NCI-H146 (cell line): ENCODE measurements at regions not wholly inside any gene's neighbourhood (a gene's known extent, or its start where the extent isn't known, plus 50 kb on each side); places are given as distances from the start of the nearest gene placed in this dataset.
"Not testable (repeated sequence)": the region's sequence is repeated elsewhere in the genome, so short reads cannot be mapped to it uniquely, and the experiment has no call there.

Experiments used
- DNase-seq: peaks from one replicate; lab custom pipeline; 2025; lab: John Stamatoyannopoulos, UW

DNA sequence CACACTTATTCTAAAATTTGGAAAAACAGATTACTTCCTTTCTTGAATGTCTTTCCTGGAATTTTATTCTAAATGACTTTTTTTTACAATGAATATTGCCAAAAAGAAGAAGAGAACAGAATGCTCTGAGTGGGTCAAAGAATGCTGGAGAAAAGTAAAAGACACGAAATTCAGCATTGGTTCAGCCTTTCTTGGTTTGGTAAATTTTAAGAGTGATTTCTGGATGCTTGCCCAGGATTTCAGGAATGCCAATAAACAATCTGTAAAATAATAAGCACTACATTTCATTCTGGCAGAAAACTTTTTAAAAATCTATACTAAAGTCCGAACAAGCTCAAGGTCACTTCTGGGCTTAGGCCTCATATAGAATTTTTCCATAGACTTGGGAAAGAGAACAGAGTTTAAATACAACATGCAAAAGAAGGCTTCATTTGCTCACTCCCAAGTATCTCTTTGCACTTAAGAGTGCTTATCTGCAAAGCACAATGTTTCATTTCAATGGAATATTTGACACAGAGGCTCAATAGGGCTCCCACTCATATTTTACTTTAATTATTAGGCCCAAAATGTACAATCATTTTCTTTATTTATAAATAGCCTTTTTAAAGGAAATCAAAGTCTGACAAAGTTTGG, 359.5 kb upstream of the ANKRD30A start:
- no peak for DNase-seq

- no peak for DNase-seq
Observed at GRCh38 chr10:36764823-36765222, 360.6 kb upstream of the ANKRD30A start.

- no peak for DNase-seq
Observed at GRCh38 chr10:36761121-36761520, 364.3 kb upstream of the ANKRD30A start.

GRCh38 chr10:36759141-36759805, 366.1 kb upstream of the ANKRD30A start:
- DNase-seq = no peak

DNA sequence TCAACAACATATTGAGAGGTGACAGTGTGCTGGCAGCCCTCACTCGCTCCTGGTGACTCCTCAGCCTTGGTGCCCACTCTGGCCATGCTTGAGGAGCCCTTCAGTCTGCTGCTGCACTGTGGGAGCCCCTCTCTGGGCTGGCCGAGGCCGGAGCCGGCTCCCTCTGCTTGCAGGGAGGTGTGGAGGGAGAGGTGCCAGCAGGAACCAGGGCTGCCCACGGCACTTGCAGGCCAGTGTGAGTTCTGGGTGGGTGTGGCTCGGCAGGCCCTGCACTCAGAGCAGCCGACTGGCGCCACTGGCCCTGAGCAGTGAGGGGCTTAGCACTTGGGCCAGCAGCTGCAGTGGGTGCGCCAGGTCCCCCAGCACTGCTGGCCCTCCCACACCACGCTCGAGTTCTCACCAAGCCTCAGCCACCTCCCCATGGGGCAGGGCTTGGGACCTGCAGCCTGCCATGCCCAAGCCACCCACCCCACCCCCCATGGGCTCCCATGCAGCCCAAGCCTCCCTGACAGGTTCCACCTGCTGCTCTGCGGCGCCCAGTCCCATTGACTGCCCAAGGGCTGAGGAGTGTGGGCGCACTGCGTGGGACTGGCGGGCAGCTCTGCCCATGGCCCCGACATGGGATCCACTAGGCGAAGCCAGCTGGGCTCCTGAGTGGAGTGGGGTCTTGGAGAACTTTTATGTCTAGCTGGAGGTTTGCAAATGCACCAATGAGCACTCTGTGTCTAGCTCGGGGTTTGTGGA, 377.1 kb upstream of the ANKRD30A start:
- no peak for DNase-seq

DNA sequence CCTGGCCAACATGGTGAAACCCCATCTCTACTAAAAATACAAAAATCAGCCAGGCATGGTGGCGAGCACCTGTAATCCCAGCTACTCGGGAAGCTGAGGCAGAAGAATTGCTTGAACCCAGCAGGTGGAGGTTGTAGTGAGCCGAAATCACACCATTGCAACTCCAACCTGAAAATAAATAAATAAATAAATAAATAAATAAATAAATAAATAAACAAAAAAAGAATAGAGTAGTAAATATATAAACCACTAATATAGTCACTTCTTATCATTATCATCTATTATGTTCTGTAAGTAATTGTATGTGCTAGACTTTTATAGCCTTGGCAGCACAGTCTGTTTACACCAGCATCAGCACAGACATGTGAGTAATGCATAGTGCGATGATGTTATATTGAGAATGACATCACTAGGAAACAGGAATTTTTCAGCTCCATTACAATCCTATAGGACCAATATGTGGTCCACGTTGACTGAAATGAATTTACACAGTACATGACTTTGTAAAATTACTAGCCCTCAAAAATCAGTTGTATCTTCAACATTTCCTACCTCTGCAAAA, 385.4 kb upstream of the ANKRD30A start:
- DNase-seq = no peak

DNA sequence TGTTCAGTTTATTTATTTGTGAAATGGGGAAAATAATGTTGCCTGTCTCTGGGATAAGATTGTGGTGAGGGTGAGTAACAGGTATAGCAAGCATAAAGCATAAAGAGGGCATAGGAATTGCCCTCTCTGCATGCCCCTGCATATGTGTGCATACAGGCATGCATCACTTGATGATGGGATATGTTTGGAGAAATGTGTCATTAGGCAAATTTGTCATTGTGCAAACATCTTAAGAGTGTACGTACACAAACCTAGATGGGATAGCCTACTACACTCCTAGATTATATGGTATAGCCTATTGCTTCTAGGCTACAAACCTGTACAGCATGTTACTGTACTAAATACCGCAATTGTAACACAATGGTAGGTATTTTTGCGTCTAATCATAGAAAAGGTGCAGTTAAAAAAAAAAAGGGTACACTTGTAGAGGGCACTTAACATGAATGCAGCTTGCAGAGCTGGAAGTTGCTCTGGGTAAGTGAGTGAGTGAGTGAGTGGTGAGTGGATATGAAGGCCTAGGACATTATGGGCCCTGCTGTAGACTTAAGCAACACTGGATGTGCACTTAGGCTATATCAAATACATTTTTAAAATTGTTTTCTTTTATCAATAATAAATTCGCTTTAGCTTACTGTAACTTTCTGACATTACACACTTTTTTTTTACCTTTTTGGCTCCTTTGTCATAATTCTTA, 386.5 kb upstream of the ANKRD30A start:
- DNase-seq = no peak

- no peak for DNase-seq
Observed at GRCh38 chr10:36736311-36736710, 389.1 kb upstream of the ANKRD30A start.

GRCh38 chr10:36734590-36734989, 390.8 kb upstream of the ANKRD30A start:
- DNase-seq = not testable (repeated sequence)

DNA sequence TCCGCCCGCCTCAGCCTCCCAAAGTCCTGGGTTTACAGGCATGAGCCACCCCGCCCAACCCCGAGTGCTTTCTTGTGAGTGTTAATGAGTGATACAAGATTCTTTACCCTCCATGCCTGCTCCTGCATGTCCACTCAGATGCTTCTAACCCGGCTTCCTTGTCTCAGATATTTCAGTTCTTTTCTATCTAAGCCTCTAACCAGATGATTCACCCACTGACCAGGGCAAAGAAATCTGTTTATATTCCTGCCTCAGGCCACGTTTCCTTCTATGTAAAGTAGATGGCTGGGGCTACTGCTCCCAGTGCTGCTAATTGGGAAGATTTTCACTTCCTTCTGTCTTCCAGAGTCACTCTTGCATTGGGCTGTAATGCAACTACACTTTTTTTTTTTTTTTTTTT, 395.1 kb upstream of the ANKRD30A start:
- DNase-seq = no peak

GRCh38 chr10:36728626-36729025, 396.8 kb upstream of the ANKRD30A start:
- no peak for DNase-seq

GRCh38 chr10:36725581-36726520, 399.5 kb upstream of the ANKRD30A start:
- peak; percentile 6 for DNase-seq

DNA sequence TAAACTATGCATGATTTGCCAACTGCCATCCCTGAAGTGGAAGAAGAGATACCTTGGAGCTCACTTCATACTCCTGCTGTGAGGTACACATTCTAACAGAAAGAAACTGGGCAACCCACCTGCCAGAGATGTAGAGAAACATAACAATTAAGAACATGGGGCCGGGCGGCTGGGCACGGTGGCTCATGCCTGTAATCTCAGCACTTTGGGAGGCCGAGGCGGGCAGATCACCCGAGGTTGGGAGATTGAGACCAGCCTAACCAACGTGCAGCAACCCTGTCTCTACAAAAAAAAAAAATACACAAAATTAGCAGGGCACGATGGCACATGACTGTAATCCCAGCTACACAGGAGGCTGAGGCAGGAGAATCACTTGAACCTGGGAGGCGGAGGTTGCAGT, 402.6 kb upstream of the ANKRD30A start:
- no peak for DNase-seq

- no peak for DNase-seq
Observed at GRCh38 chr10:36721871-36722270, 403.5 kb upstream of the ANKRD30A start.

GRCh38 chr10:36720895-36721294, 404.5 kb upstream of the ANKRD30A start:
- no peak for DNase-seq

GRCh38 chr10:36717118-36717517, 408.3 kb upstream of the ANKRD30A start:
- DNase-seq = no peak

- no peak for DNase-seq
Observed at GRCh38 chr10:36716291-36716690, 409.1 kb upstream of the ANKRD30A start.

DNA sequence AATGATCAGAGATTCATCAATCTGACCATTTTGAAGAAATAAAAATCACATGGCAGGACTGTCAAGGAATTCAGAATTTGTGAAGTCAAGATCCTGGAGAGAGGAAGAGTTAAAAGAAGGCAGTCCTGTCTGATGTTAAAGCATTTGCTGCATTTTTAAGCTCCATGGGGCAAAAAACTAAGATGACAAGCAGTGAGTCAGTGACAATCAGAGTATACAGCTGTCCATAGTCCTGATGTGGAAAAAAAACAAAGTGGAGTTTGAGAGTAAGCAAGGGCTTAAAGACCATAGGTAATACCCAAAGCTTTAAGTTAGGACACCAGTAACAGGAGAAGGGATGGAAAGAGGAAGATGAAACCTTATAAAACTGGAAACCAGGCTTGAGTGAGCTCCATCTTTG, 412.7 kb upstream of the ANKRD30A start:
- no peak for DNase-seq

- no peak for DNase-seq
Observed at GRCh38 chr10:36711361-36711760, 414.0 kb upstream of the ANKRD30A start.

- DNase-seq = no peak
Observed at GRCh38 chr10:36704124-36704523, 421.3 kb upstream of the ANKRD30A start.

DNA sequence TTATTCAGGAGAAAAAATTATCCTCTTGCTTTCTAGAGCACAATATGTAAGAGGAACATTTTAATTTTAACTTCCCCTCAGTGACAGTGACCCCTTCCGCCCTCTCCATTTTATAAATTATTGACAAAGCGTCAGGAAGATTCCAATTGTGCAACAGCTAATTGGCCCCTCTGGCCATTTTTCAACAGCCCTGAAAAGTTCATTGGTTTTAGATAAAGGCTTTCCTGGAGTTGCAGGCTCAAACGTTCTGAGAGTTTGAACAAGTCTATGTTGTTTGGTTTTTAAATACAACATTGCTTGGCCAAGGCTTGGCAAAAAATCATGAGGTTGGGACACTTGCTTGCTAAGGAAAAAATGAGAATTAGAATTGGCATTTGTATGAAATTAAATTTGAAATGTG, 422.2 kb upstream of the ANKRD30A start:
- no peak for DNase-seq
